GM21367 (cell line): ENCODE measurements at regions not wholly inside any gene's neighbourhood (a gene's known extent, or its start where the extent isn't known, plus 50 kb on each side); places are given as distances from the start of the nearest gene placed in this dataset.
"Not testable (repeated sequence)": the region's sequence is repeated elsewhere in the genome, so short reads cannot be mapped to it uniquely, and the experiment has no call there.

ENCODE experiments used
- ATAC-seq: cut with Tn5 transposase; IDR thresholded peaks from one replicate; pipeline ENCODE4 v1.9.1; 2021; ENCODE audit not compliant: unreplicated experiment

DNA sequence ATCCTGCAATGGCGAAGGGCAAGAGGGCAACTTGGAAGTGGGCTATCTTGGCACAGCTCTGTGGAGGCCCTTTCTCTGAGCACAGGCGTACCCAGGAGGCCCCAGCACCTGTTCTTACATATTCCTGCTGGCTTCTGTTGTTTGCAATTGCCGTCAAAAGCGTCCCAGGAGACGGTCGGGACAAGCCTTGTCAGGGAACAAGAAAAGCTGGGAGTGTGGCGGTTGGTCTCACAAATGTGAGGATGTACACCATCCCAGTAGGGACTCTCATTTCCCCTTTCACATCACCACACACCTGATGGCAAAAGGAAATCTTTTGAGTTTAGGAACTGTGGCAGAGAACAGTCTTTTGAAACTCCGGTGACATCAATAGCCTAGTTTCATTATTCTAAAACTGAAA, 94.7 kb upstream of the EFEMP1 start:
- ATAC-seq, result no peak

DNA sequence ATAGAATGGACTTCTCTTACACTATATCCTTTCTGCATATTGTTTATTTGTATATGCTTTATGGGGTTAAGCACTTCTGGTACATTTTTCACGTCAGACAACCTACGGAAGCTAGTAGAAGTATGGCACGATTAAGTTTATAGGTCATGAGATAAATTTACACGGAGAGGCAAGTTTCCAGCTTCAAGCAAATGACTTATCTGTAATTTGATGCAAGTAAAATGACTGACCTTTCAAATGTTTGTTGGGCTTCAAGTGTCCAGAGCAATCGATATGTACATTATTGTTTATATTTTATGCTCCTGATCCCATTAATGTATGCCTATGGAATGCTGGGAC, 97.5 kb upstream of the EFEMP1 start:
- no peak for ATAC-seq

DNA sequence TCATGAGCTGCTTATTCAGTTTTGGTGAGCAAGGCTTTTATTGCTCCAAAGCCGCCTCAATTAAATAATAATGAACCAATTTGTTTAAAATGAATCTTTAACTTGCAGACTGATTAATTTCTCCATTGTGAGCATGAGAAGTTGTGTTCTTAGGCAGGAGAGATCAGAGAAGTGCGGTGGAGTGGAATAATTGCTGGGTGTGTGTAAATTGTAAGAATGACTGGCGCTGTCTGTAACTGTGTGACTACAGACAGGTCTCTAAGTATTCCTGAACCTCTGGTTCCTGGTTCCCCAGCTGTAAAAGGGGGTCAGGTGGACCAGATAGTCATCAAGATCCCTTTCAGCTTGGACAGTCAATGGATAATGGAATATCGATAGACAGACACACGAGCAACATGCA, 98.0 kb upstream of the EFEMP1 start:
- no peak for ATAC-seq

DNA sequence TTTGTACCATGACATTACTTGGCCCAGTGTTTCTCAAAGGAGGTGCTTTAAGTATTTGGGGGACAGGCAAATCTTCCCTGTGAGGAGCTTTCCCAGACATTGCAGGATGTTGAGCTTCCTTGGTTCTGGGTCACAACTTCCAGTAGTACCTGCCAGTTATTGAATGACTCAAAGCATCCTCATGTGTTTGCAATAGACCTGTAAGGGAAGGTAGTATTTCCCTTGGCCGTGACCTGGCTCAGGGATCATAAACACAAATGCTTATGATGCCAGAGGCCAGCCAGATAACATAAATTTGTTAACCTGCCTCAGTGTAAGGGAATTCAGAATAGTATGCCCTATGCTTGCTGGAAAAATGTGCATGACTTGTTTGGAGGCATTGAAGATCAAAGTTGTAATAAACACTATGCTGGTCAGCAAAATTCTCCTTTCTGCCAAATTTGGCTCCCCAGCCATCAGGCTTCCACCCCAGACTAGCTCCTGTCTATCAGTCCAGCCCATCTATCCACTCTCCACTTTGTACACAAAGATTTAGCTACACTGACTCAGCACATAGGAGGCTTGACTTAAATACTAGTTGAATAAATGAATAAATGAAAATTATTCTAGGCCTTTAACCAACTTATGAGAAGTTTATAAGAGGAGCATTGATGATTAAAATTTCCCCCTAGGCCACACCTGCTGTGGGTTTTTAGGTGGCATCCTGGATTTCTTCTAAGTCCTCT, 102.0 kb upstream of the EFEMP1 start:
- no peak for ATAC-seq

DNA sequence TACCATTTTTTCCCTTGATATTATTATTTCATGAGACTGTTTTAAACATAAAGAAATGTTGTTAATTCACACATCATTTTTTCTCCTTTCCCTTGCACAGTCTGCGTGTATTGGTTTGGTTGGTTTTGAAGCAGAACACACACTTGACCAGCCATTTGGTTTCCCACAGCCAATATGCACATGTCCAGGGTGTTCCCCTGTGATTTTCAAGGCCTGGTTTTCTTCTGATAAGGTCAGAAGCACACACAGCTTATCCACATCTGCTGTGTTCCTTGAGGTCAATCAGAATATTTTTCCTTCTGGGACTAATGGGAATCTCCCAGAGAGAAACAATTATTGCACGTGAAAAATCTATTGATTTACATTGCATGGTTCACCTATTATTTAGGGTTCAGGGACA, 103.2 kb upstream of the EFEMP1 start:
- no peak for ATAC-seq

DNA sequence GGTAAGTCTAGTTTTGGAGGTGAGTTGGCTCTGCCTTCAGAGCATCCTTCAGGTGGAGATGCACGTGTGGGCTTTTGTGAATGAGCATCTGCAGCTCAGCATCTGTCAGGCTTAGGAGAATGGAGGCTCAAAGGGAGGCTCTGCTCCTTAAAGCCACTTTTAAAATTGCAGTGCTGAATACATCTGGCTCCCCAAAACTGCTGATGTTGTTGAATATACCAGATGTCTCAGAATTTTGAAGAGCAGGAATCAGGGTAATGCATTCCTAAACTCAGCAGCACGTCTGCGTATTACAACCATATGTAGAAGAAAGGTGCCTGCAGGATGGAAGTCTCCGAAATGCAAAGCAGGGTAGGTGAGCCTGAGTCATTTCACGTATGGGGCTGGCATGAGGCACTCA, 106.5 kb upstream of the EFEMP1 start:
- no peak for ATAC-seq

DNA sequence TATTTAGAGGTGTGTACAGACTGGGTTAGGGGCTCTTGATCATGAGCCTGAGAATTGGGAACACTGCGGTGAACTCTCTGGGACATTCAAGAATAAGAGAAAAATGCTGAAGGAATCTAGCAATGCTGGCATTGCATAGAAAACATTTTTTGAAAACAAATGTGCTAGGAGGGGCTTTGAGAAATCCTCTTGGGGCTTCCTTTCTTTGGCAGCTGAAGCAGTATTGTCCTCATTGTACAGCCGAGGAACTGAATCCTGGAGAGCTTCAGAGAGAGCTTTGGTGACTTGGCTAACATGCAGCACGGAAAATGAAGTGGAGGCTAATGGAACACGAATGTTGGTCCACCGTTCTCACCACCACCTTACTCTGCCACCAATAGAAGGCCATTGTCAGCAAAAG, 107.3 kb upstream of the EFEMP1 start:
- no peak for ATAC-seq

DNA sequence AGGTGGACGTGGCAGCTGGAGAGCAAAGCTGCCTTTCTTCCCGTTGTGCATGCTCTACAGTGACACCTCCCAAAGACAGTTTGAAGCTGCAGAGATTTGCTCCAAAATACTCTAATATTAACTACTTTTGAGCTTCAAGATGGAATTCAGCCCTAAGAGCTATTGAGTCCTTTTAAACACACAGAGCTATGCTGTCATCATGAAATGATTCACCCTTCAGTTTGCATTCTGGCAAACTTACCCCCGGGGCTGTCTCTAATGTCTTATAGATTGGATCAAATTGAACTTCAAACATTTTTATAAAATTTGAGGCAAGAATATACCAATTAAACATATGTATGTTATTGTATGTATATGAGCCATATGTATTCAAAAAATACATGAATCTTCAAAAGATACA, 110.7 kb upstream of the EFEMP1 start:
- no peak for ATAC-seq

DNA sequence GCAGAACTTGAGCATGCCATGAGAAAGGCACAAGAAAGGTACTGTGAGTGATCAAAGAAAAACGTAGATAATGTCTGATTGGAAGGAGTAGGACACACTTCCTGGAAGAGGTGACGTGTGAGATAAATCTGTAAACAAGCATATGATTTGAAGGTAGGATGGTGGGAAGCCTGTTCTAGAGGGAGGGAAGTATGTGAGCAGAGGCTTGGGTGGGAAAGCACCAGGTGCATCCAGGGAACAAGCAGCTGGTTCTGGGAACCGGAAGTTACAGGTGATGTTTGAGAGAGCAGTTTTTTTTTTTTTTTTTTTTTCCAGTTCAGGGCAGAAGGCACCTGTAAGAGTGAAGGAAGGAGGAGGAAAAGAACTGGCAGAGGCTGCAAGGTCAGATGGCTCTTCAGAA, 116.6 kb upstream of the EFEMP1 start:
- no peak for ATAC-seq

DNA sequence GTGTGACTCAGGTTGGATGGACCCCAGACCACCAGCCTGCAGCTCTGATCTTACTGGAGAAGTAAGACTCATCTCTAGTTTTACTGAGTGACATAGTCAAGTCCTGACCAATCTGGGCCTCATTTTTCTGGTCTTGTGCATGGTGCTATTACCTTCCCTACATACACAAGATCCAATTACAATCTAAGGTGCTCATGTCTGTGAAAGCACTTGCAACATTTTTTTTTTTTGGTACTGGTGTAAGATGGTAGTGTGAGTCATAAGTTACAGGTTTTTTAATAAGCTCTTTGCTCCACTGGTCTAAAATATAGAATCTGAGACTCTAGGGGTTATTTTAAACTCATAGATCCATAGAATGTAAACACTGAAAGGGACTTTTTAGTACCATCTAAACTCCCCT, 117.3 kb upstream of the EFEMP1 start:
- no peak for ATAC-seq

DNA sequence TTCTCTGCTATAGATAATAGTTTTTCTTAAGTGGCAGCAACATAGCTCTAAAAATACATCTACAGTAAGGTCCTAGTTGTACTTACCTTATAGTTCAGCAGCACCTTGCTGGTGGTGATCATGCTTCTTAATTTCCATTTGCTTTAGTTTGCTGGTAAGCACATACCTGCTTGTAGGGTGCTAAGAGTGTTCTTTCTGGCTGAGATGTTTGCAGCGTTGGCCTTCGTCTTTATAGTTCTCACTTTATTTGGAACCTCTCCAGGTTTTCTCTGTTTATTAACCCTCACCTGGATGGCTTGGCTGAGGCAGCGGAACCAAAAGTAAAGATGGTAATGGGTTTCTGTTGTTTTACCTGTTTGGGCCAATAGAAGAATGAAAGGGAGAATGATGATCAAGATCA, 123.6 kb upstream of the EFEMP1 start:
- ATAC-seq, result no peak

DNA sequence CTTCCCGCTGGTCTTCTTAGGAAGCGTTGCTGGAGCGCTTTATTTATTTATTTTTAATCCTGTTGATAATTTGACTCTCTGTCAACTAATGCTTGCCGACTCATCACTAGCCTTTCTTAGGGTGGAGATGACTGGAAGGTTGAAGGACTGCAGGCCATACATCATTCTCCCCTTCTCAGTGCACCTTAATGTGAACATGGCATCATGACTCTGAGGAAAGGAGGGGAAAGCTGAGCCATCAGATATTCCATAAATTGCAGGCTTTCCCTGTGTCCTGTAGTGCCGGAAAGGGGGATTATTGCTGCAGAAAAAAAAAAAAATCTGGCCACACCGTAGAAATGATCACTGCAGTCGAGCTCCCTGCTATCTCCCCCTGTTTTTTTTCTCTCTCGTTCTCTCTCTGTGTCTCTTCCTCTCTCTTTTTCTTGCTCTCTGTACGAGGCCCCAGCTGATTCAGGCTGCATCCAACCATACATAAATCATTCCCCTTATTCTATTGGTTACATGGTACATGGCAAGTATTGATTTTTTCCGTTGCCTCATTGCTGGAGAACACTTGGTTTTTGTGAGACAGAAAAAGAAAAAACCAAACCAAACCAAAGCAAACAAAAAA, 125.8 kb upstream of the EFEMP1 start:
- ATAC-seq, result no peak

DNA sequence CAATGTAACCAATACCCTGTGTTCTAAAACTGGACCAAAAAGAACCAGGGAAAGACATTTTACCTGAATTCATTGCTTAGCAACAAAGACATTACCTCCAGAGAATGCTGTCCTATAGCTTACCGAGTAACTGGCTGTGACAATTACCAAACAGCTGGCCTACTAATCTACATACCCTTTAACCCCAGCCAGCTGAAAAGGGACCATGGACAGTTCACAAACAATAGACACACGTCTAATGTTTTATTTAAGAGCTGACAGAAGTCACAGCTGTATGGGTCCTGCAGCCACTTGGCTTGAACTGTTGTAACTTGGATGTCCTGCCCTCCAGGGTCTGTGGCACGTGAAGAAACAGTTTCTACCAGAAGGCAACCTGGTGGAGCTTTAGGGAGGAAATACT, 130.1 kb upstream of the EFEMP1 start:
- ATAC-seq, result no peak

DNA sequence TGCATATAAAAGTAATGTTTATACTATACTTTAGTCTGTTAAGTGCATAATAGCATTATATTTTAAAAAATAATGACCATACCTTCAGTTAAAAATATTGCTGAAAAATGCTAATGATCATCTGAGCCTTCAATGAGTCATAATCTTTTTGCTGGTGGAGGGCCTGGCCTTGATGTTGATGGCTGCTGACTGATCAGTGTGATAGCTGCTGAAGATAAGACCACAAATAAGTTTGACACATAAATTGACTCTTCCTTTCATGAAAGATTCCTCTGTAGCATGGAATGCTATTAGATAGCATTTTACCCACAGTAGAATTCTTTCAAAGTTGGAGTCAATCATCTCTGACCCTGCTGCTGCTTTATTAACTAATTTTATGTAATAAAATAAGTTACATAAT, 128.4 kb upstream of the CCDC85A start:
- ATAC-seq, result no peak

DNA sequence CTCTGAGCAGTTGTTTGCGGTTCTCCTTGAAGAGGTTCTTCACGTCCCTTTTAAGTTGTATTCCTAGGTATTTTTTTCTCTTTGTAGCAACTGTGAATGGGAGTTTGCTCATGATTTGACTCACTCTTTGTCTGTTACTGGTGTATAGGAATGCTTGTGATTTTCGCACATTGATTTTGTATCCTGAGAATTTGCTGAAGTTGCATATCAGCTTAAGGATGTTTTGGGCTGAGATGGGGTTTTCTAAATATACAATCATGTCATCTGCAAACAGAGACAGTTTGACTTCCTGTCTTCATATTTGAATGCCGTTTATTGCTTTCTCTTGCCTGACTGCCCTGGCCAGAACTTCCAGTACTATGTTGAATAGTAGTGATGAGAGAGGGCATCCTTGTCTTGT, 122.5 kb upstream of the CCDC85A start:
- ATAC-seq, result not testable (repeated sequence)

DNA sequence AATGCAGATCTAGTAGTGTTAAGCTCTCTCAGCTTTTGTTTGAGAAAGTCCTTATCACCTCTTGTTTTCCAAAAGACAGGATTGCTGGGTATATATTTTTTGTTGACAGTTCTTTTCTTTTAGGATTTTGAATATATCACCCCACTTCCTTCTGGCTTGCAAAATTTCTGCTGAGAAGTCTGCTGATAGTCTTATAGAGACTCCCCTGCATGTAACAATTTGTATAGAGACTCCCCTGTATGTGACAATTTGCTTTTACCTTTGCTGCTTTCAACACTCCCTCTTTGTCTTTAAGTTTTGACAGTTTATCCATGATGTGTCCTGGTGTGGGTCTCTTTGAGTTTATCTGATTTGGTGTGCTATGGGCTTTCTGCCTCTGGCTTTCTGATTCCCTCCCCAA, 115.0 kb upstream of the CCDC85A start:
- ATAC-seq, result no peak

DNA sequence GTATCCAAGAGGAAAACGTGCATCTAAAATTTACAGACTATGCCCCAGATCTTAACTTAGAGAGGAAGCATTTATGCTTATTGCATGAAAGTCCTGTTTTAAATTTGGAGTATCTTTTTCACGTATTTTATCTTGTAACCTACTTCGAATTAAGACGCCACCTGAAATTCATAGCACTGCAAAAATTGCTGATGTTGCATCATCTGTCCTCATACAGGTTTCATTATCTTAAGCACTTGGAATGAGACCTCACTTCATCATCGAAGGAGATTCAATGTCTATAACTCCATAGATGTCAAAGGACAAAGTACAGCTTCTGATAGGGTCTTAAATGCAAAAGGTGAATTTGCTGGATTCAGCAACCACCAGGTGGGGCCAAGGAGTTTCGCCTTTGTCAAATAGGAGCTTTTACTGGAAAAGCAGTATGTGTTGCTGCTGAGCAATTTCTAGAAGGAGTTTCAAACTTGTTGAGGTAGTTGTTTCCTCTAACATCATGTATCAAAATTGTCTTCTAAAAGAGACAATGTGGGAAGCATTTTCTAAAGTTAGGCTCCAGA, 106.4 kb upstream of the CCDC85A start:
- ATAC-seq, result no peak

DNA sequence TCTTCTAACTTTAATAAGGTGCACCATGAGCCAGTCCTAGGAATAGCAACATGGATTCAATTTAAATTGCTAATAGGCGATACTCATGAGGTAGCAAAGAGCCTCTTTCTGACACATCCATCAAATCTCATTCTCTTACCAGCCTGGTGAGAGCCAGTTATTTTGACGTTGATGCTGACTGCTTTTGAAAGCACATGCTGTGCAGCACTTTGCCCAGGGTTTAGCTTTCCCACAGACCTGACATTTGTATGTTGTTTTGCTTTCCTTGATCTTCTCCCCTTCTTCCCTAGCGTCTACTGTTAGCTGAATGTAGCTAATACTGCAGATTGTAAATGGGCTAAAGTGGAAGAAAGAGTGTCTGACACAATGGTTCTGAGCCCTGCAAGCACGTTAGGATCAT, 101.1 kb upstream of the CCDC85A start:
- ATAC-seq, result no peak

DNA sequence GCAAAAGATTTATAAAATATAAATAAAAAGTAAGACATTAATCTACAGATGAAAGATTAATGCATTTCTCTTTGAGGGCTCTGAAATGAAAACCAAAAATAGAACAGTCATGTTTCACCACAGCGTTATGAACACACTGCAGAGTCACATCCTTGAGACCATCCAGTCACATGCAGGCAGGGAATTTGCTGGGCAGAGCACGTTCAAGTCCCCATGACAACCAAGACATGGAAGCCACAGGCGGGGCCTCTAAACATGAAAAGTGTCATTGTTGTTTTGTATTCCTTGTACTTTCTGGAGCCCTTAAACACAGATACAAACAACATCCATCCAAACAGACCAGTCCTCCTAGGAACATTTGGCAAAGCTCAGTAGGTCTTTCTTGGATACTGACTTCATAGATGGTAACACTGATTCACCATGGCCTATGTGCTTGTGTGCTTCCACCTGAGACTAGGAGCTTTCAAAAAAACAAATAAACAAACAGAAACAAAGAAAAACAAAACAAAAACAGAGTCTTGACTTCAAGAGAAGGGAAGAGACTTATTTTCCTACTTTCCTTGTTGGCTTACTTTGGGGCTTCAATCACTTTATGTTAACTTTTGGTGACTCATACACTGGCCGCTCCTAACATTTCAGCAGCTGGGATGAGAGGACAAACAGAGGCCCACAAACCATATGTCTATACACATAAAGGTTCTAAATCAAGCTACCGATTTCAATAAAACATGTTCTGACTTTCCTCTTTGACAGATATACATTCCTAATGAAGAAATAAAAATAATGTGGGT, 99.5 kb upstream of the CCDC85A start:
- ATAC-seq, result no peak

DNA sequence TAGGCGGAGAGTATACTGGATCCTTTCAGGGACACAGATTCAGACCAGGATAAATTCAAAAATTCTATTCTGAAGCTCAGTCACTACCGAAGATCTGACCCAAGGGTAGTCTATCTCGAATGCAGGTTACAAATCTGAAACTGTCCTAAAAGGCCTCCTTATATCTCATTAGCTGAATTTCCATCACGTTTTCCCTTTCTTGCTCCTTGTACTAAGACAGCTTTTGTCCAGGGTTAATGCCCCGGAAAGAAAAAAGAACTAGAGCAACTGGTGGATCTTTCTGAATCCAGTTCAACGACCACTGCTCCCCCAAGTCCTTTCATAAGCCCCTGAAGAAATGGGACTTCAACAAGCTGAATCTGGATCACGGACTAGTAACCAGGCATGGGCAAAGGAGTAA, 97.5 kb upstream of the CCDC85A start:
- ATAC-seq, result no peak

DNA sequence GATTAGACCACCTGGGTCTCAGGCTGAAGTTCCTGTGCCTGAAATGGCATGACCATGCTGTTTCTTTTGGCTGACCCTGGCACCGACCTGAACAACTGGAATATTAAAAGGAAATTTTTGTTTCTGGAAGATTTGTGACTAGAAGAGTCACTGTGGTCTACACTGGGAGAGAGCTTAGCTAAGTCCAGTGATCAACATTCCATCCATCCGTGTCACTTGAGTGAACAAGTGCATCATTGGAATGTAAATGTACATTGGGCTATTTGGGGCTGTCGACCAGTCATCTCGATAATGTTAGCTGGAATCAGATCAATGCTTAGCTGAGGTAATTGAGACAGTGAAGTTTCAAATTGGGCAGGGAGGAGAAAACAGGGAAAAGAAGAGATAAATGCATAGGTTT, 95.4 kb upstream of the CCDC85A start:
- ATAC-seq, result no peak

DNA sequence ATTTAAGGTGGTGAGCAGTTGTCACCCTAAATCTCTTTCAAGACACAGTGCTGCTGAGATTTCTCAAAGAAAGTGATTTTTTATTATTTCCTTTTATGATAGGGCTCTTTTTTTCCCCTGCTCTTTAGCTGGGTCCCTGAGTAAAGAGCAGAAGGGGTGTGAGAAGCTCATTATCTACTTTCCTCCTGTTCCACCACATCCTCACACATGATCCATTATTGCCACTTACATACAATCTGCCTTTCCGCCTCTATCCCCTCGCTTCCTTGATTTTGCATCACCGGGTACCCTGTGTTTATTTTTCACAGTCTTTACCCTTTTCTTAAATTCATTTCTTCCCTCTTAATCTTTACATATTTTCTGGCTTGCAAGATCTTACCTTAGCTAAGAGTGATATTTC, 93.9 kb upstream of the CCDC85A start:
- no peak for ATAC-seq
